ENCODE measurements at regions not wholly inside any gene's neighbourhood (a gene's known extent, or its start where the extent isn't known, plus 50 kb on each side); places are given as distances from the start of the nearest gene placed in this dataset.

GRCh38 chr12:14201291-14201690, 164.2 kb upstream of the ATF7IP start:
- no peak overlapping the region for H3K27ac Mint-ChIP-seq (ENCODE audit: unreplicated experiment)
- Histone ChIP-seq H3K27ac (ENCODE audit: low read depth, low read length) (no peak overlapping the region), H3K36me3 (ENCODE audit: insufficient read depth, low read length) (no peaks in the 10 kb centered on the region), H3K79me2 (ENCODE audit: insufficient read depth, low read length) (no peaks in the 10 kb centered on the region), H3K9me3 (ENCODE audit: insufficient read depth, low read depth, low read length) (no peaks in the 10 kb centered on the region), H2AFZ (ENCODE audit: low read depth, low read length) (no peak overlapping the region), H3K4me1 (ENCODE audit: insufficient read depth, low read length) (no peaks in the 10 kb centered on the region), H3K9ac (ENCODE audit: low read length) (no peak overlapping the region), H3K4me2 (ENCODE audit: low read length) (no peak overlapping the region), H4K20me1 (ENCODE audit: insufficient read depth, low read length) (no peaks in the 10 kb centered on the region), H3K27me3 (ENCODE audit: insufficient read depth, low read length) (no peaks in the 10 kb centered on the region), H3K4me3 (ENCODE audit: insufficient read depth, low read depth, low read length) (no peak overlapping the region)
- H3K9me3 Mint-ChIP-seq (ENCODE audit: unreplicated experiment) = peaks cover 2% of the 10 kb centered on the region
- H3K4me3 Mint-ChIP-seq (ENCODE audit: unreplicated experiment) = no peak overlapping the region
- DNase-seq (ENCODE audit: low read depth) (no peak), FAIRE-seq (no peak)
- no peaks in the 10 kb centered on the region for H3K27me3 Mint-ChIP-seq (ENCODE audit: low read depth, unreplicated experiment)
- H3K4me1 Mint-ChIP-seq (ENCODE audit: low read depth, unreplicated experiment) = no peaks in the 10 kb centered on the region
- TF ChIP-seq EZH2 (IDR thresholded peaks at IDR 0.05; ENCODE audit: insufficient read depth, low read length) (no peak), CTCF (IDR thresholded peaks at IDR 0.05; ENCODE audit: insufficient read depth, low read depth, low read length) (no peak)
- H3K36me3 Mint-ChIP-seq (ENCODE audit: low read depth, unreplicated experiment) = no peaks in the 10 kb centered on the region

- TF ChIP-seq EZH2 (IDR thresholded peaks at IDR 0.05; ENCODE audit: insufficient read depth, low read length) = no peak
- TF ChIP-seq CTCF (IDR thresholded peaks at IDR 0.05; ENCODE audit: insufficient read depth, low read depth, low read length) = no peak
- no peak overlapping the region for H3K9ac ChIP-seq (ENCODE audit: low read length)
- FAIRE-seq = no peak
- H3K36me3 ChIP-seq (ENCODE audit: insufficient read depth, low read length) = no peaks in the 10 kb centered on the region
- H3K9me3 ChIP-seq (ENCODE audit: insufficient read depth, low read depth, low read length) = no peaks in the 10 kb centered on the region
- no peaks in the 10 kb centered on the region for H3K27me3 ChIP-seq (ENCODE audit: insufficient read depth, low read length)
- no peak overlapping the region for H2AFZ ChIP-seq (ENCODE audit: low read depth, low read length)
- no peaks in the 10 kb centered on the region for H3K36me3 Mint-ChIP-seq (ENCODE audit: low read depth, unreplicated experiment)
- H3K4me3 Mint-ChIP-seq (ENCODE audit: unreplicated experiment) = no peak overlapping the region
- peaks cover 3% of the 10 kb centered on the region for H3K4me1 Mint-ChIP-seq (ENCODE audit: low read depth, unreplicated experiment)
- H3K4me3 ChIP-seq (ENCODE audit: insufficient read depth, low read depth, low read length) = no peak overlapping the region
- no peaks in the 10 kb centered on the region for H3K27me3 Mint-ChIP-seq (ENCODE audit: low read depth, unreplicated experiment)
- DNase-seq (ENCODE audit: low read depth) = no peak
- H3K4me2 ChIP-seq (ENCODE audit: low read length) = no peak overlapping the region
- H4K20me1 ChIP-seq (ENCODE audit: insufficient read depth, low read length) = no peaks in the 10 kb centered on the region
- H3K27ac Mint-ChIP-seq (ENCODE audit: unreplicated experiment) = no peak overlapping the region
- H3K4me1 ChIP-seq (ENCODE audit: insufficient read depth, low read length) = no peaks in the 10 kb centered on the region
- H3K9me3 Mint-ChIP-seq (ENCODE audit: unreplicated experiment) = peaks cover 3% of the 10 kb centered on the region
- no peak overlapping the region for H3K27ac ChIP-seq (ENCODE audit: low read depth, low read length)
- H3K79me2 ChIP-seq (ENCODE audit: insufficient read depth, low read length) = no peaks in the 10 kb centered on the region
Measured at GRCh38 chr12:14207905-14208551, 157.5 kb upstream of the ATF7IP start.

- Mint-ChIP-seq H3K4me3 (ENCODE audit: unreplicated experiment) (no peak overlapping the region), H3K27ac (ENCODE audit: unreplicated experiment) (no peak overlapping the region), H3K36me3 (ENCODE audit: low read depth, unreplicated experiment) (no peaks in the 10 kb centered on the region), H3K9me3 (ENCODE audit: unreplicated experiment) (no peaks in the 10 kb centered on the region), H3K27me3 (ENCODE audit: low read depth, unreplicated experiment) (no peaks in the 10 kb centered on the region), H3K4me1 (ENCODE audit: low read depth, unreplicated experiment) (peaks cover 8% of the 10 kb centered on the region)
- no peaks in the 10 kb centered on the region for H4K20me1 ChIP-seq (ENCODE audit: insufficient read depth, low read length)
- peak overlapping the region; percentile 16 for H2AFZ ChIP-seq (ENCODE audit: low read depth, low read length)
- TF ChIP-seq EZH2 (IDR thresholded peaks at IDR 0.05; ENCODE audit: insufficient read depth, low read length) (no peak), CTCF (IDR thresholded peaks at IDR 0.05; ENCODE audit: insufficient read depth, low read depth, low read length) (no peak)
- no peak overlapping the region for H3K4me2 ChIP-seq (ENCODE audit: low read length)
- no peaks in the 10 kb centered on the region for H3K27me3 ChIP-seq (ENCODE audit: insufficient read depth, low read length)
- no peak overlapping the region for H3K9ac ChIP-seq (ENCODE audit: low read length)
- no peaks in the 10 kb centered on the region for H3K79me2 ChIP-seq (ENCODE audit: insufficient read depth, low read length)
- no peaks in the 10 kb centered on the region for H3K9me3 ChIP-seq (ENCODE audit: insufficient read depth, low read depth, low read length)
- peaks cover 2% of the 10 kb centered on the region for H3K4me1 ChIP-seq (ENCODE audit: insufficient read depth, low read length)
- H3K36me3 ChIP-seq (ENCODE audit: insufficient read depth, low read length) = no peaks in the 10 kb centered on the region
- no peak overlapping the region for H3K27ac ChIP-seq (ENCODE audit: low read depth, low read length)
- FAIRE-seq (no peak), DNase-seq (ENCODE audit: low read depth) (peak; percentile 18)
- H3K4me3 ChIP-seq (ENCODE audit: insufficient read depth, low read depth, low read length) = no peak overlapping the region
Measured at GRCh38 chr12:14211947-14212387, 153.5 kb upstream of the ATF7IP start.
